Astrocyte (in vitro differentiated cells and primary cell): ENCODE measurements at regions not wholly inside any gene's neighbourhood (a gene's known extent, or its start where the extent isn't known, plus 50 kb on each side); places are given as distances from the start of the nearest gene placed in this dataset.

Source experiments
- DNase-seq: peaks from one replicate; pipeline ENCODE4 v3.0.0-alpha.2; 2010; ENCODE audit warnings: low read depth
- FAIRE-seq: peaks from 2 replicates; lab custom pipeline; 2011; peaks lifted over from hg19 to GRCh38; lab: Jason Lieb, UNC
- H2AFZ ChIP-seq: 2 replicates; pipeline ENCODE4 v1.6.0; 2012; ENCODE audit warnings: low read depth, low read length, inconsistent platforms
- H3K27ac ChIP-seq: 2 replicates; pipeline ENCODE4 v1.5.1; 2011; ENCODE audit warnings: low read depth, low read length, inconsistent platforms
- H3K27me3 ChIP-seq: 2 replicates; pipeline ENCODE4 v1.6.0; 2011; ENCODE audit warnings: low read length, inconsistent platforms; ENCODE audit not compliant: insufficient read depth
- H3K36me3 ChIP-seq: 2 replicates; pipeline ENCODE4 v1.5.1; 2011; ENCODE audit warnings: low read length, inconsistent platforms; ENCODE audit not compliant: insufficient read depth
- H3K4me1 ChIP-seq: 2 replicates; pipeline ENCODE4 v1.5.1; 2011; ENCODE audit warnings: low read length, inconsistent platforms; ENCODE audit not compliant: insufficient read depth
- H3K4me2 ChIP-seq: 2 replicates; pipeline ENCODE4 v1.6.0; 2012; ENCODE audit warnings: low read length, inconsistent platforms
- H3K4me3 ChIP-seq: 2 replicates; pipeline ENCODE4 v1.5.1; 2011; ENCODE audit warnings: low read depth, mild to moderate bottlenecking, low read length, inconsistent platforms; ENCODE audit not compliant: insufficient read depth
- H3K79me2 ChIP-seq: 2 replicates; pipeline ENCODE4 v1.6.0; 2012; ENCODE audit warnings: mild to moderate bottlenecking, low read length, inconsistent platforms; ENCODE audit not compliant: insufficient read depth
- H3K9ac ChIP-seq: 2 replicates; pipeline ENCODE4 v1.6.0; 2012; ENCODE audit warnings: mild to moderate bottlenecking, low read length, inconsistent platforms
- H3K9me3 ChIP-seq: 2 replicates; pipeline ENCODE4 v1.5.1; 2012; ENCODE audit warnings: low read depth, mild to moderate bottlenecking, low read length, inconsistent platforms; ENCODE audit not compliant: insufficient read depth
- H4K20me1 ChIP-seq: 2 replicates; pipeline ENCODE4 v1.6.0; 2012; ENCODE audit warnings: low read length, inconsistent platforms; ENCODE audit not compliant: insufficient read depth
- H3K27ac Mint-ChIP-seq: one replicate; pipeline ENCODE4 v1.8.0; 2021; ENCODE audit warnings: mild to moderate bottlenecking, mixed read lengths; ENCODE audit not compliant: unreplicated experiment
- H3K27me3 Mint-ChIP-seq: one replicate; pipeline ENCODE4 v1.8.0; 2021; ENCODE audit warnings: low read depth, mixed read lengths; ENCODE audit not compliant: unreplicated experiment
- H3K36me3 Mint-ChIP-seq: one replicate; pipeline ENCODE4 v1.8.0; 2021; ENCODE audit warnings: low read depth, mixed read lengths; ENCODE audit not compliant: unreplicated experiment
- H3K4me1 Mint-ChIP-seq: one replicate; pipeline ENCODE4 v1.8.0; 2021; ENCODE audit warnings: low read depth, mixed read lengths; ENCODE audit not compliant: unreplicated experiment
- H3K4me3 Mint-ChIP-seq: one replicate; pipeline ENCODE4 v1.8.0; 2021; ENCODE audit warnings: mild to moderate bottlenecking, moderate library complexity, mixed read lengths; ENCODE audit not compliant: unreplicated experiment
- H3K9me3 Mint-ChIP-seq: one replicate; pipeline ENCODE4 v1.8.0; 2021; ENCODE audit warnings: mild to moderate bottlenecking, mixed read lengths; ENCODE audit not compliant: unreplicated experiment
- CTCF ChIP-seq: IDR thresholded peaks from 2 replicates; pipeline ENCODE4 v1.5.1; 2011; ENCODE audit warnings: low read depth, mild to moderate bottlenecking, inconsistent platforms, low read length, moderate library complexity; ENCODE audit not compliant: insufficient read depth
- EZH2 ChIP-seq: IDR thresholded peaks from 2 replicates; pipeline ENCODE4 v1.6.1; 2012; ENCODE audit warnings: mild to moderate bottlenecking, low read length, inconsistent platforms; ENCODE audit not compliant: insufficient read depth

DNA sequence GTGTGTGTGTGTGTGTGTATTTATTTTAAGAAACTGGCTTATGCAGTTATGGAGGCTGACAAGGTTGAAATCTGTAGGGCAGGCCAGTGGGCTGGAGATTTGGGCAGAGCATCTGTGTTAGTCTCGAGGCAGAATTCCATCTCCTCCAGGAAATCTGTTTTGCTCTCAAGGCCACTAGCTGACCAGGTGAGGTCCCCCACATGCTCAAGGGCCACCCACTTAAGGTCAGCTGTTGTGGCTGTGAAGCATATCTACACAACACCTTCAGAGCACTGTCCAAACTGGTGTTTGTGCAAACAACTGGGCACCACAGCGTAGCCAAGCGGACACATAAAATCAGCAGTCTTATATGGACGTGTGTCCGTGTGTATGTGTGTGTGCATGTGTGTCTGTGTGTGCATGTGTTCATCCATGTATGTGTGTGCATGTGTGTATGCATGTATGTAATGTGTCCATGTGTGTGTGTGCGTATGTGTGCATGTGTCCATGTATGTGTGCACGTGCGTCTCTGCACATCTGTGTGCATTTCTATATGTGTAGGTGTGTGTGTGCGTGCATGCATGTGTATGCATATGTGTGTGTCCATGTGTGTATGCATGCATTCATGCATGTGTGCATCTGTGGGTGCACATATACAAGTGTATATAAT is 400.9 kb downstream of the BRD1 start:
- Mint-ChIP-seq H3K4me1 (peaks cover 13% of the 10 kb centered on the region), H3K27me3 (peaks cover 19% of the 10 kb centered on the region), H3K4me3 (no peak overlapping the region), H3K36me3 (peaks cover 2% of the 10 kb centered on the region), H3K27ac (no peak overlapping the region), H3K9me3 (no peaks in the 10 kb centered on the region)
- no peaks in the 10 kb centered on the region for H3K27me3 ChIP-seq
- FAIRE-seq (no peak), DNase-seq (no peak)
- TF ChIP-seq CTCF (no peak), EZH2 (no peak)
- H3K27ac ChIP-seq = no peak overlapping the region
- H3K79me2 ChIP-seq = no peaks in the 10 kb centered on the region
- H3K4me1 ChIP-seq = no peaks in the 10 kb centered on the region
- no peak overlapping the region for H3K9ac ChIP-seq
- no peak overlapping the region for H2AFZ ChIP-seq
- no peak overlapping the region for H3K4me2 ChIP-seq
- no peaks in the 10 kb centered on the region for H3K36me3 ChIP-seq
- H3K9me3 ChIP-seq = peaks cover 4% of the 10 kb centered on the region
- no peak overlapping the region for H3K4me3 ChIP-seq
- no peaks in the 10 kb centered on the region for H4K20me1 ChIP-seq

DNA sequence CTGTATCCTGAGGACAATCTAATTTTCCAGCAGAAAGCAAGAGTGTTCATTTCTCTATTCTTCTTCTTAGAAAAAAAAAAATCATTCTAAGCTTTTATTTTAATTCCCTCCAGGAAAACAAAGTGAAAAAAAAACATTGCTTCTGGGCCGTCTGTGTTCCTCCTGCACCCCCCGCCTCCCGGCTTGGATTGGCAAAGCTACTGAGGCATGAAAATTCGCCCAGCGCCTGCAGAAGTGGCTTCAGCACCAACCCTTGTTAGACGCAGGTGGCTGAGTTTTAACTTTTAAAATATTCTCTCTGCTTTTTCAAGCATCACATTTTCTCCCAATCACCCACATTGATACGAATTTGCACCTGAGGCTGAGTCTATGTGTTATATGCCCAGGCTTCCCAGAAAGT is 401.6 kb downstream of the BRD1 start:
- no peak for FAIRE-seq
- Mint-ChIP-seq H3K36me3 (peaks cover 2% of the 10 kb centered on the region), H3K27me3 (peaks cover 19% of the 10 kb centered on the region)

DNA sequence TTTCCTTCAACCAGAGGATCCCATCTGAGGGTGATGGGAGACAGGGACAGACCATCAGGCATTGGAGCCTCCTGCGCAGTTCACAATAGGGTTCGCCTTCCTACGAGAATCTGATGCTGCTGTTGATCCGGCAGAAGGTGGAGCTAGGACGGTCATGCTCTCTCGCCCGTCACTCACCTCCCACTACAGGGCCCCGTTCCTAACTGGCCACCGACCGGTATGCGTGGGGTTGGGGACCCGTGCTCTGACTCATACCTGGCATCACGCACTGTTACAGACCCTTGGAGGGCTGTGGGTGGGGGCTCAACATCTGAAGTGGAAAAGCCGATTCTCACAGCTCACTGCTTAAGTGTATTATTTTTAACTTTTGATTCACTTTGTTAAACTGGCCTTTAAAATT is 402.3 kb downstream of the BRD1 start:
- Histone ChIP-seq H4K20me1 (no peaks in the 10 kb centered on the region), H3K4me1 (no peaks in the 10 kb centered on the region), H2AFZ (no peak overlapping the region), H3K36me3 (no peaks in the 10 kb centered on the region), H3K27ac (no peak overlapping the region), H3K79me2 (no peaks in the 10 kb centered on the region), H3K4me3 (no peak overlapping the region), H3K9ac (no peak overlapping the region), H3K9me3 (peaks cover 7% of the 10 kb centered on the region), H3K27me3 (no peaks in the 10 kb centered on the region), H3K4me2 (no peak overlapping the region)
- Mint-ChIP-seq H3K27me3 (peaks cover 18% of the 10 kb centered on the region), H3K4me1 (peaks cover 13% of the 10 kb centered on the region), H3K9me3 (no peaks in the 10 kb centered on the region), H3K27ac (no peak overlapping the region), H3K4me3 (no peak overlapping the region), H3K36me3 (peaks cover 2% of the 10 kb centered on the region)
- TF ChIP-seq CTCF = no peak
- TF ChIP-seq EZH2 = no peak
- no peak for FAIRE-seq
- no peak for DNase-seq

More for the DNA sequence above, 401.6 kb downstream of the BRD1 start:
- Histone ChIP-seq H3K9me3 (peaks cover 4% of the 10 kb centered on the region), H3K4me3 (no peak overlapping the region), H2AFZ (no peak overlapping the region), H3K4me2 (no peak overlapping the region), H3K79me2 (no peaks in the 10 kb centered on the region), H3K27ac (no peak overlapping the region), H3K9ac (no peak overlapping the region), H3K4me1 (no peaks in the 10 kb centered on the region), H4K20me1 (no peaks in the 10 kb centered on the region), H3K36me3 (no peaks in the 10 kb centered on the region), H3K27me3 (no peaks in the 10 kb centered on the region)
- peaks cover 13% of the 10 kb centered on the region for H3K4me1 Mint-ChIP-seq
- TF ChIP-seq EZH2 = no peak
- H3K4me3 Mint-ChIP-seq = no peak overlapping the region
- no peak overlapping the region for H3K27ac Mint-ChIP-seq
- no peak for DNase-seq
- no peaks in the 10 kb centered on the region for H3K9me3 Mint-ChIP-seq
